ENCODE measurements at regions not wholly inside any gene's neighbourhood (a gene's known extent, or its start where the extent isn't known, plus 50 kb on each side); places are given as distances from the start of the nearest gene placed in this dataset.
A peak's percentile ranks its signal among the peaks of the same experiment; 100 is the strongest.

GRCh38 chr6:56745971-56746370, 103.3 kb upstream of the DST start:
- H3K4me3 ChIP-seq (replicated peaks; ENCODE audit: low read depth, low read length) = no peak overlapping the region
- TF ChIP-seq CTCF (IDR thresholded peaks at IDR 0.05; ENCODE audit: low read length, missing control alignments) = no peak
- DNase-seq (ENCODE audit: low read depth) = no peak

GRCh38 chr6:56745081-56745480, 102.4 kb upstream of the DST start:
- DNase-seq (ENCODE audit: low read depth) = no peak
- no peak overlapping the region for H3K4me3 ChIP-seq (replicated peaks; ENCODE audit: low read depth, low read length)
- no peak for TF ChIP-seq CTCF (IDR thresholded peaks at IDR 0.05; ENCODE audit: low read length, missing control alignments)

GRCh38 chr6:56744528-56744927, 101.8 kb upstream of the DST start:
- no peak overlapping the region for H3K4me3 ChIP-seq (replicated peaks; ENCODE audit: low read depth, low read length)
- no peak for TF ChIP-seq CTCF (IDR thresholded peaks at IDR 0.05; ENCODE audit: low read length, missing control alignments)
- no peak for DNase-seq (ENCODE audit: low read depth)

GRCh38 chr6:56742122-56742791, 99.6 kb upstream of the DST start:
- no peak for TF ChIP-seq CTCF (IDR thresholded peaks at IDR 0.05; ENCODE audit: low read length, missing control alignments)
- peak; percentile 28 for DNase-seq (ENCODE audit: low read depth)
- peak overlapping the region; percentile 30 for H3K4me3 ChIP-seq (replicated peaks; ENCODE audit: low read depth, low read length)

GRCh38 chr6:56741472-56741871, 98.8 kb upstream of the DST start:
- no peak for DNase-seq (ENCODE audit: low read depth)
- H3K4me3 ChIP-seq (replicated peaks; ENCODE audit: low read depth, low read length) = no peak overlapping the region
- TF ChIP-seq CTCF (IDR thresholded peaks at IDR 0.05; ENCODE audit: low read length, missing control alignments) = no peak

GRCh38 chr6:56739836-56740815, 97.4 kb upstream of the DST start:
- DNase-seq (ENCODE audit: low read depth) = no peak
- no peak for TF ChIP-seq CTCF (IDR thresholded peaks at IDR 0.05; ENCODE audit: low read length, missing control alignments)
- no peak overlapping the region for H3K4me3 ChIP-seq (replicated peaks; ENCODE audit: low read depth, low read length)

Data from fibroblast of pulmonary artery (primary cell).